ENCODE measurements at regions not wholly inside any gene's neighbourhood (a gene's known extent, or its start where the extent isn't known, plus 50 kb on each side); places are given as distances from the start of the nearest gene placed in this dataset.
"Not testable (repeated sequence)": the region's sequence is repeated elsewhere in the genome, so short reads cannot be mapped to it uniquely, and the experiment has no call there.

- DNase-seq: no peak
Observed at GRCh38 chr7:32221736-32222135, 151.5 kb upstream of the PDE1C start.

- DNase-seq: no peak
Observed at GRCh38 chr7:32221056-32221455, 150.8 kb upstream of the PDE1C start.

GRCh38 chr7:32219831-32220230 is 149.6 kb upstream of the PDE1C start:
- DNase-seq: not testable (repeated sequence)

- DNase-seq: no peak
Observed at GRCh38 chr7:32219416-32219815, 149.2 kb upstream of the PDE1C start.

GRCh38 chr7:32218741-32219288 is 148.6 kb upstream of the PDE1C start:
- DNase-seq: no peak

GRCh38 chr7:32218154-32218467 is 147.9 kb upstream of the PDE1C start:
- no peak for DNase-seq

- no peak for DNase-seq
Observed at GRCh38 chr7:32217341-32218153, 147.3 kb upstream of the PDE1C start.

- DNase-seq: no peak
Observed at GRCh38 chr7:32216759-32217158, 146.6 kb upstream of the PDE1C start.

- no peak for DNase-seq
Observed at GRCh38 chr7:32215697-32216096, 145.5 kb upstream of the PDE1C start.

- DNase-seq: no peak
Observed at GRCh38 chr7:32214913-32215312, 144.7 kb upstream of the PDE1C start.

GRCh38 chr7:32212321-32212720 is 142.1 kb upstream of the PDE1C start:
- no peak for DNase-seq

GRCh38 chr7:32206987-32207386 is 136.8 kb upstream of the PDE1C start:
- DNase-seq: no peak

- no peak for DNase-seq
Observed at GRCh38 chr7:32206488-32206887, 136.3 kb upstream of the PDE1C start.

- DNase-seq: not testable (repeated sequence)
Observed at GRCh38 chr7:32205298-32205824, 135.2 kb upstream of the PDE1C start.

GRCh38 chr7:32204361-32205018 is 134.3 kb upstream of the PDE1C start:
- peak; percentile 6 to 22 for DNase-seq

GRCh38 chr7:32200646-32201045 is 130.4 kb upstream of the PDE1C start:
- DNase-seq: no peak

- no peak for DNase-seq
Observed at GRCh38 chr7:32194537-32194936, 124.3 kb upstream of the PDE1C start.

GRCh38 chr7:32191305-32191704 is 121.1 kb upstream of the PDE1C start:
- DNase-seq: no peak

GRCh38 chr7:32179567-32179966 is 109.4 kb upstream of the PDE1C start:
- DNase-seq: no peak

GRCh38 chr7:32178677-32179366 is 108.6 kb upstream of the PDE1C start:
- DNase-seq: no peak

GRCh38 chr7:32177232-32177631 is 107.0 kb upstream of the PDE1C start:
- DNase-seq: no peak

GRCh38 chr7:32175099-32175498 is 104.9 kb upstream of the PDE1C start:
- no peak for DNase-seq

- DNase-seq: no peak
Observed at GRCh38 chr7:32171248-32171647, 101.0 kb upstream of the PDE1C start.

- DNase-seq: no peak
Observed at GRCh38 chr7:32170838-32171237, 100.6 kb upstream of the PDE1C start.

Data from inflammatory macrophage treated with lipopolysaccharide for 1 hour (primary cell).